Esophagus squamous epithelium (tissue), 4 donors: ENCODE measurements at regions not wholly inside any gene's neighbourhood (a gene's known extent, or its start where the extent isn't known, plus 50 kb on each side); places are given as distances from the start of the nearest gene placed in this dataset.

Experiments used
- POLR2A ChIP-seq, 4 donors: fragments of 450-650 bp; IDR thresholded peaks; one replicate each; pipeline ENCODE4 v1.6.1; 2017; ENCODE audit warnings: antibody characterized with exemption in 4 of 4, mild to moderate bottlenecking in 4 of 4, moderate library complexity in 3 of 4
- TF ChIP-seq, protein P1 (sequence below), 6 experiments: fragments of 450-650 bp in 4 of 6; fragments of 200-600 bp in 2 of 6; sonication (generic) in 2 of 6; IDR thresholded peaks; one replicate each; pipeline ENCODE4 v1.5.1; 2016 to 2019; ENCODE audit warnings: antibody characterized with exemption in 6 of 6, mild to moderate bottlenecking in 4 of 6, moderate library complexity in 4 of 6

DNA sequence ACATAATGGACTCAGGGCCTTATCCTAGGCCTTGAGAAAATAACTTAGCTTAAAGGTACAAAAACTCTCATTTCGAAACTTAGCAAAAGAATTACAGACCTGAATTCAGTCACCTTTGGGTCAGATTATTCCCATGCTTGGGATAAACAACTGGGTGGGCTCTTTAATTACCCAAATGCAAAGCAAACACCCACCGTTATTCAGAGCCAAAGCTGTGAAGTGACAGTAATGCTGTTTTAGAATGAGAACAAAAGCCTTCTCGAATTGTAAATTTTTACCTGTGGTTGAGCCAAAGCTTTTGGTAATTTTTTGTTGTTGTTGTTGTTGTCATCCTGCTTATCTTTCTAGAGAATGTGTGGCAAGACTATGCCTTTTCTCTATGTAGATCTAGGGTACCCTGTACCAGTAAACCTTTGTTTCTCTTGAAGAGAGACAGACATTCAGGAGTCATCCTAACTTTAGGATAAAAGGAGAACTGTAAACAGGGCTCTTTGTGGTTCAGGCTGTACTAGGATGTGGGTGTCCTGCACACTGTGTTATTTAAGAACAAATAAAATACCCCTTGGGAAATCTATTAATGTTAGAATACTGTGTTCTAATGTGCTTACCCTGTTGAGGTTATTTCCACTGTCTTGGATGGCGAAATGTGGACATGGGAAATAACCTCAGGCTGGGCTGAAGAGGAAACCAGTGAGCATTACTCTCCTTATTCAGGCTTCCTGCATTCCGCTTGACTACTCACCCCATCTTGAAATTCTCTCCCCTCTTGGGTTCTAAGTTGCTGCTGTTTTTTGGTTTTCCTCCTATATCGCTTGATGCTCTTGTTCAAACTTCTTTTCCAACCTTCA is 480.7 kb downstream of the CD83 start:
- TF ChIP-seq POLR2A (IDR thresholded peaks at IDR 0.05) = no peak
- TF ChIP-seq, protein P1, sequence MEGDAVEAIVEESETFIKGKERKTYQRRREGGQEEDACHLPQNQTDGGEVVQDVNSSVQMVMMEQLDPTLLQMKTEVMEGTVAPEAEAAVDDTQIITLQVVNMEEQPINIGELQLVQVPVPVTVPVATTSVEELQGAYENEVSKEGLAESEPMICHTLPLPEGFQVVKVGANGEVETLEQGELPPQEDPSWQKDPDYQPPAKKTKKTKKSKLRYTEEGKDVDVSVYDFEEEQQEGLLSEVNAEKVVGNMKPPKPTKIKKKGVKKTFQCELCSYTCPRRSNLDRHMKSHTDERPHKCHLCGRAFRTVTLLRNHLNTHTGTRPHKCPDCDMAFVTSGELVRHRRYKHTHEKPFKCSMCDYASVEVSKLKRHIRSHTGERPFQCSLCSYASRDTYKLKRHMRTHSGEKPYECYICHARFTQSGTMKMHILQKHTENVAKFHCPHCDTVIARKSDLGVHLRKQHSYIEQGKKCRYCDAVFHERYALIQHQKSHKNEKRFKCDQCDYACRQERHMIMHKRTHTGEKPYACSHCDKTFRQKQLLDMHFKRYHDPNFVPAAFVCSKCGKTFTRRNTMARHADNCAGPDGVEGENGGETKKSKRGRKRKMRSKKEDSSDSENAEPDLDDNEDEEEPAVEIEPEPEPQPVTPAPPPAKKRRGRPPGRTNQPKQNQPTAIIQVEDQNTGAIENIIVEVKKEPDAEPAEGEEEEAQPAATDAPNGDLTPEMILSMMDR (IDR thresholded peaks at IDR 0.05) = no peak
